Erythroblast (primary cell): ENCODE measurements at regions not wholly inside any gene's neighbourhood (a gene's known extent, or its start where the extent isn't known, plus 50 kb on each side); places are given as distances from the start of the nearest gene placed in this dataset.

Experiments
- GATA1 ChIP-seq: IDR thresholded peaks from 2 replicates; pipeline ENCODE4 v1.6.1; 2011; ENCODE audit warnings: low read depth, mild to moderate bottlenecking, control low read depth, low read length, moderate library complexity
- POLR2A ChIP-seq: IDR thresholded peaks from 2 replicates; pipeline ENCODE4 v1.6.1; 2011; ENCODE audit warnings: mild to moderate bottlenecking, low read length

- no peak for TF ChIP-seq POLR2A
- TF ChIP-seq GATA1 = no peak
Measured at GRCh38 chr12:124383028-124383427, 88.1 kb downstream of the RFLNA start.
